ENCODE measurements at regions not wholly inside any gene's neighbourhood (a gene's known extent, or its start where the extent isn't known, plus 50 kb on each side); places are given as distances from the start of the nearest gene placed in this dataset.

- H3K27ac Mint-ChIP-seq, result no peak overlapping the region
- H3K4me3 Mint-ChIP-seq, result no peak overlapping the region
- Histone ChIP-seq H3K4ac (ENCODE audit: low read depth, low read length) (no peak overlapping the region), H3K23me2 (ENCODE audit: insufficient read length, low read depth, low read length, poor library complexity, severe bottlenecking) (no peaks in the 10 kb centered on the region), H3K79me1 (ENCODE audit: insufficient read depth, low read depth, low read length, poor library complexity, severe bottlenecking) (no peaks in the 10 kb centered on the region), H3K4me1 (ENCODE audit: insufficient read depth, low read length) (peaks cover 3% of the 10 kb centered on the region; the same call in 1 of the 2 replicates), H3K23ac (ENCODE audit: insufficient read length, low read depth, low read length) (no peak overlapping the region), H3K27me3 (ENCODE audit: insufficient read depth, low read length) (no peaks in the 10 kb centered on the region), H4K8ac (replicated peaks; ENCODE audit: insufficient read length, low read depth, low read length) (no peak overlapping the region), H2BK15ac (ENCODE audit: low read depth, low read length) (no peak overlapping the region), H3K18ac (ENCODE audit: insufficient read length, low read depth, low read length) (no peak overlapping the region), H3K9ac (ENCODE audit: extremely low read depth, insufficient read length, low read length) (no peak overlapping the region), H2AK5ac (ENCODE audit: insufficient read length, low read length) (no peak overlapping the region), H2BK5ac (ENCODE audit: insufficient read length, low read length) (no peak overlapping the region), H4K91ac (ENCODE audit: insufficient read length, low read depth, low read length) (no peak overlapping the region), H2BK20ac (ENCODE audit: low read depth, low read length, poor library complexity, severe bottlenecking) (no peak overlapping the region), H4K20me1 (ENCODE audit: control insufficient read depth, insufficient read depth, insufficient read length) (no peaks in the 10 kb centered on the region), H2BK120ac (ENCODE audit: low read depth, low read length, poor library complexity, severe bottlenecking) (no peak overlapping the region), H3K56ac (ENCODE audit: insufficient read length, low read depth, low read length) (no peak overlapping the region), H3K79me2 (ENCODE audit: insufficient read depth, low read length) (no peaks in the 10 kb centered on the region), H3K27ac (ENCODE audit: insufficient read length, low read depth, low read length) (no peak overlapping the region), H2AFZ (ENCODE audit: low read length) (no peak overlapping the region), H3K14ac (ENCODE audit: insufficient read depth, low read length) (no peak overlapping the region), H4K5ac (ENCODE audit: insufficient read length, low read depth, low read length) (no peak overlapping the region), H3K4me2 (ENCODE audit: insufficient read depth, insufficient read length, low read length) (no peak overlapping the region), H2BK12ac (ENCODE audit: insufficient read length, low read depth, low read length) (no peak overlapping the region), H3T11ph (ENCODE audit: low read length) (no peak overlapping the region), H3K9me3 (ENCODE audit: control insufficient read depth, low read depth, low read length) (no peaks in the 10 kb centered on the region)
- peaks cover 4 to 9% of the 10 kb centered on the region in 2 experiments; a peak in 3 of 4 replicates for H3K4me1 Mint-ChIP-seq
- no peaks in the 10 kb centered on the region; a peak in 1 of 5 replicates for H3K9me3 Mint-ChIP-seq
- no peaks in the 10 kb centered on the region for H3K27me3 Mint-ChIP-seq (ENCODE audit: low read depth)
- H3K36me3 Mint-ChIP-seq (ENCODE audit: insufficient read depth in 1 of 3, low read depth in 3 of 3), result no peaks in the 10 kb centered on the region
- TF ChIP-seq CTCF (conservative IDR thresholded peaks at IDR 0.05), result no peak
- DNase-seq, result no peak
Observed at GRCh38 chr5:13253111-13253510, 691.4 kb downstream of the DNAH5 start.
